NT2/D1 (cell line): ENCODE measurements at regions not wholly inside any gene's neighbourhood (a gene's known extent, or its start where the extent isn't known, plus 50 kb on each side); places are given as distances from the start of the nearest gene placed in this dataset.

Experiments
- DNase-seq: peaks from one replicate; pipeline ENCODE4 v3.0.0-alpha.2; 2011; ENCODE audit warnings: low read depth, low spot score
- H3K27me3 ChIP-seq: 2 replicates; pipeline ENCODE4 v1.6.0; 2011; ENCODE audit warnings: mild to moderate bottlenecking; ENCODE audit not compliant: insufficient read length, insufficient read depth
- H3K36me3 ChIP-seq: 2 replicates; pipeline ENCODE4 v1.6.1; 2011; ENCODE audit warnings: mild to moderate bottlenecking, low read length, mixed read lengths; ENCODE audit not compliant: insufficient read depth, insufficient read length
- H3K4me1 ChIP-seq: 2 replicates; pipeline ENCODE4 v1.5.1; 2011; ENCODE audit not compliant: insufficient read depth, insufficient read length
- H3K4me3 ChIP-seq: 2 replicates; pipeline ENCODE4 v1.5.1; 2011; ENCODE audit warnings: low read depth; ENCODE audit not compliant: insufficient read length
- H3K9ac ChIP-seq: 2 replicates; pipeline ENCODE4 v1.6.0; 2011; ENCODE audit warnings: low read depth; ENCODE audit not compliant: insufficient read length
- H3K9me3 ChIP-seq: 2 replicates; pipeline ENCODE4 v1.5.1; 2011; ENCODE audit warnings: mild to moderate bottlenecking, low read length; ENCODE audit not compliant: insufficient read depth
- SUZ12 ChIP-seq: IDR thresholded peaks from 2 replicates; pipeline ENCODE4 v1.6.1; 2011; ENCODE audit not compliant: insufficient read length, insufficient read depth; ENCODE audit errors: extremely low read depth
- YY1 ChIP-seq: IDR thresholded peaks from 2 replicates; pipeline ENCODE4 v1.6.1; 2011; ENCODE audit not compliant: insufficient read length, insufficient read depth
- ZNF274 ChIP-seq: IDR thresholded peaks from 2 replicates; pipeline ENCODE4 v1.6.1; 2011; ENCODE audit warnings: mild to moderate bottlenecking, low read depth, low read length

- Histone ChIP-seq H3K9ac (no peak overlapping the region), H3K4me1 (no peaks in the 10 kb centered on the region), H3K4me3 (no peak overlapping the region), H3K36me3 (no peaks in the 10 kb centered on the region), H3K9me3 (no peaks in the 10 kb centered on the region; the same call in 1 of the 2 replicates), H3K27me3 (no peaks in the 10 kb centered on the region)
- no peak for TF ChIP-seq SUZ12
- TF ChIP-seq YY1 = no peak
- TF ChIP-seq ZNF274 = no peak
- DNase-seq = peak; percentile 8
Observed at GRCh38 chr5:27652505-27652904, 614.1 kb upstream of the CDH9 start.

DNA sequence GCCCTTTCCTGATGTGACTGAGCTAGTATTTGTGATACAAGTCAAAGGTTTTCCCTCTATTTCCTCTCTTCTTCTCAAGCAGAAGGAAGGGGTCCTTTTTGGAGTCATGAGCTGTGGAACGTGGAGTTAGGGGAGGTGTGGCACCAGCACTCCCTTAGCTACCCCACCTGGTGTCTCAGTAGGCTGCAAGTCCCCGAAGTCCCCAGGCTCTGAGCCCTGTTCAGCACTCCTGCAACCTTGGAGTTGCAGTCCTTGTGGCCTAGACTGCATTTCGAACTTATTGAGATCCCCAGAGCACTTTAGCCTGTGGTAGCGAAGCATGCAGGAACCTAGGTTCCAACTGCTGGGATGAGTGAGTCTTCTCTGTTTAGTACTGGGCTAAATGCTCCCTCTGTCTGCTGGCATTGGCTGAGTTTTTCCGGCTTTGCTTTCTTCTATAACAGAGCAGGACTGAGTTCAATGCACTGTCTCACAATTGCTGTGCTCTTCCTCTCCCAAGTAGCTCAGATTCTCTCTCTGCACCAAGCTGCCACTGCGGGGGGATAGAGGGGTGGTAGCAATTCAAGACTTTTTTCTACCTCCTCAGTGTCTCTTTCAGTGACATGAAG is 600.7 kb upstream of the CDH9 start:
- no peaks in the 10 kb centered on the region for H3K4me1 ChIP-seq
- H3K27me3 ChIP-seq = no peaks in the 10 kb centered on the region
- H3K4me3 ChIP-seq = no peak overlapping the region
- no peaks in the 10 kb centered on the region for H3K36me3 ChIP-seq
- TF ChIP-seq SUZ12 (no peak), YY1 (no peak), ZNF274 (no peak)
- DNase-seq = no peak
- no peaks in the 10 kb centered on the region for H3K9me3 ChIP-seq
- no peak overlapping the region for H3K9ac ChIP-seq

- no peaks in the 10 kb centered on the region for H3K9me3 ChIP-seq
- no peaks in the 10 kb centered on the region for H3K36me3 ChIP-seq
- no peak overlapping the region for H3K9ac ChIP-seq
- no peak for TF ChIP-seq SUZ12
- no peak for TF ChIP-seq YY1
- no peak for TF ChIP-seq ZNF274
- H3K4me3 ChIP-seq = no peak overlapping the region
- no peak for DNase-seq
- H3K4me1 ChIP-seq = no peaks in the 10 kb centered on the region
- H3K27me3 ChIP-seq = no peaks in the 10 kb centered on the region
Observed at GRCh38 chr5:27619982-27620381, 581.6 kb upstream of the CDH9 start.

- DNase-seq = no peak
- H3K9ac ChIP-seq = no peak overlapping the region
- H3K9me3 ChIP-seq = no peaks in the 10 kb centered on the region
- H3K27me3 ChIP-seq = no peaks in the 10 kb centered on the region
- no peak overlapping the region for H3K4me3 ChIP-seq
- no peak for TF ChIP-seq YY1
- TF ChIP-seq SUZ12 = no peak
- no peak for TF ChIP-seq ZNF274
- H3K4me1 ChIP-seq = no peaks in the 10 kb centered on the region
- H3K36me3 ChIP-seq = no peaks in the 10 kb centered on the region
Observed at GRCh38 chr5:27612161-27612560, 573.8 kb upstream of the CDH9 start.

- H3K4me3 ChIP-seq = no peak overlapping the region
- no peak overlapping the region for H3K9ac ChIP-seq
- no peaks in the 10 kb centered on the region for H3K36me3 ChIP-seq
- TF ChIP-seq SUZ12 (no peak), YY1 (no peak), ZNF274 (no peak)
- no peaks in the 10 kb centered on the region for H3K4me1 ChIP-seq
- DNase-seq = no peak
- no peaks in the 10 kb centered on the region for H3K9me3 ChIP-seq
- no peaks in the 10 kb centered on the region for H3K27me3 ChIP-seq
Observed at GRCh38 chr5:27608992-27609391, 570.6 kb upstream of the CDH9 start.

DNA sequence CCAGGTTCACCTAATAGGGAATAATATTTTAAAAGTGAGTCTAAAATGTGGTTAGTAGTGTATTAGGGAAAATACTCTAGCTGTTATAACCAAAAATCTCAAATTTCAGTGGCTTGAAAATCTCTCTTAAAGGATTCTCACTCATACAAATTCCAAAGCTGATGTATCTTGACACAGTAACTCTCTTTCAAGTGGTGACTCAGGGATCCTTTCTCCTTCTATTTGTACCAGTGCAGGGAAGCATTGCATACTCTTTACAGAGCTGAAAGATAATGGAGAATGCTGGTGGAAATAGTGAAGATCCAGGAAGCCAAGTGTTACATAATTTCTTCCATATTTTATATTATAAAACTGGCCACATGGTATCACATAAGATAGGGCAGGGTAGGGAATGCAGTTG is 560.2 kb upstream of the CDH9 start:
- Histone ChIP-seq H3K4me1 (no peaks in the 10 kb centered on the region), H3K36me3 (no peaks in the 10 kb centered on the region), H3K9me3 (no peaks in the 10 kb centered on the region), H3K4me3 (no peak overlapping the region), H3K27me3 (no peaks in the 10 kb centered on the region), H3K9ac (no peak overlapping the region)
- DNase-seq = no peak
- TF ChIP-seq YY1 = no peak
- no peak for TF ChIP-seq SUZ12
- no peak for TF ChIP-seq ZNF274

DNA sequence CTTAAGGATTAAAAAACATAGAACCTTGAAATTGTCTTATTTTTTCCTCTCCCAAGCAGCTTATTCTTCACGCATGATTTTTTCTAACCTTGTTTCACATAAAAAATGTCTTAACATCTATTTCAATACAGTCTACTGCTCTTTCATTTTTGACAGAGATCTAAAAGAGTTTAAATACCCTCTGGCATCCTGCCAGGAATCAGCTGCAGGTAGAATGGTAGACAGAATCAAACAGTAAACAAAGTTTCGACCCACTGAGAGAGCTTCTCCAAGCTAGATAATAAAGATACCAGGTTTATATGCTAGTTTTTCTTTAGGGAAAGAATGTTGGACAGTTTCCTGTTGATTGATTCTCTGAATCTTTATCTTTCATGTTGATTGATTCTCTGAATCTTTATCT is 555.8 kb upstream of the CDH9 start:
- no peaks in the 10 kb centered on the region for H3K9me3 ChIP-seq
- DNase-seq = no peak
- no peaks in the 10 kb centered on the region for H3K36me3 ChIP-seq
- TF ChIP-seq ZNF274 (no peak), YY1 (no peak), SUZ12 (no peak)
- H3K9ac ChIP-seq = no peak overlapping the region
- no peaks in the 10 kb centered on the region for H3K4me1 ChIP-seq
- H3K27me3 ChIP-seq = no peaks in the 10 kb centered on the region
- H3K4me3 ChIP-seq = no peak overlapping the region
